Astrocyte (in vitro differentiated cells and primary cell): ENCODE measurements at regions not wholly inside any gene's neighbourhood (a gene's known extent, or its start where the extent isn't known, plus 50 kb on each side); places are given as distances from the start of the nearest gene placed in this dataset.
"Not testable (repeated sequence)": the region's sequence is repeated elsewhere in the genome, so short reads cannot be mapped to it uniquely, and the experiment has no call there.

Source experiments
- DNase-seq: peaks from one replicate; pipeline ENCODE4 v3.0.0-alpha.2; 2010; ENCODE audit warnings: low read depth
- FAIRE-seq: peaks from 2 replicates; lab custom pipeline; 2011; peaks lifted over from hg19 to GRCh38; lab: Jason Lieb, UNC
- H2AFZ ChIP-seq: 2 replicates; pipeline ENCODE4 v1.6.0; 2012; ENCODE audit warnings: low read depth, low read length, inconsistent platforms
- H3K27ac ChIP-seq: 2 replicates; pipeline ENCODE4 v1.5.1; 2011; ENCODE audit warnings: low read depth, low read length, inconsistent platforms
- H3K27me3 ChIP-seq: 2 replicates; pipeline ENCODE4 v1.6.0; 2011; ENCODE audit warnings: low read length, inconsistent platforms; ENCODE audit not compliant: insufficient read depth
- H3K36me3 ChIP-seq: 2 replicates; pipeline ENCODE4 v1.5.1; 2011; ENCODE audit warnings: low read length, inconsistent platforms; ENCODE audit not compliant: insufficient read depth
- H3K4me1 ChIP-seq: 2 replicates; pipeline ENCODE4 v1.5.1; 2011; ENCODE audit warnings: low read length, inconsistent platforms; ENCODE audit not compliant: insufficient read depth
- H3K4me2 ChIP-seq: 2 replicates; pipeline ENCODE4 v1.6.0; 2012; ENCODE audit warnings: low read length, inconsistent platforms
- H3K4me3 ChIP-seq: 2 replicates; pipeline ENCODE4 v1.5.1; 2011; ENCODE audit warnings: low read depth, mild to moderate bottlenecking, low read length, inconsistent platforms; ENCODE audit not compliant: insufficient read depth
- H3K79me2 ChIP-seq: 2 replicates; pipeline ENCODE4 v1.6.0; 2012; ENCODE audit warnings: mild to moderate bottlenecking, low read length, inconsistent platforms; ENCODE audit not compliant: insufficient read depth
- H3K9ac ChIP-seq: 2 replicates; pipeline ENCODE4 v1.6.0; 2012; ENCODE audit warnings: mild to moderate bottlenecking, low read length, inconsistent platforms
- H3K9me3 ChIP-seq: 2 replicates; pipeline ENCODE4 v1.5.1; 2012; ENCODE audit warnings: low read depth, mild to moderate bottlenecking, low read length, inconsistent platforms; ENCODE audit not compliant: insufficient read depth
- H4K20me1 ChIP-seq: 2 replicates; pipeline ENCODE4 v1.6.0; 2012; ENCODE audit warnings: low read length, inconsistent platforms; ENCODE audit not compliant: insufficient read depth
- H3K27ac Mint-ChIP-seq: one replicate; pipeline ENCODE4 v1.8.0; 2021; ENCODE audit warnings: mild to moderate bottlenecking, mixed read lengths; ENCODE audit not compliant: unreplicated experiment
- H3K27me3 Mint-ChIP-seq: one replicate; pipeline ENCODE4 v1.8.0; 2021; ENCODE audit warnings: low read depth, mixed read lengths; ENCODE audit not compliant: unreplicated experiment
- H3K36me3 Mint-ChIP-seq: one replicate; pipeline ENCODE4 v1.8.0; 2021; ENCODE audit warnings: low read depth, mixed read lengths; ENCODE audit not compliant: unreplicated experiment
- H3K4me1 Mint-ChIP-seq: one replicate; pipeline ENCODE4 v1.8.0; 2021; ENCODE audit warnings: low read depth, mixed read lengths; ENCODE audit not compliant: unreplicated experiment
- H3K4me3 Mint-ChIP-seq: one replicate; pipeline ENCODE4 v1.8.0; 2021; ENCODE audit warnings: mild to moderate bottlenecking, moderate library complexity, mixed read lengths; ENCODE audit not compliant: unreplicated experiment
- H3K9me3 Mint-ChIP-seq: one replicate; pipeline ENCODE4 v1.8.0; 2021; ENCODE audit warnings: mild to moderate bottlenecking, mixed read lengths; ENCODE audit not compliant: unreplicated experiment
- CTCF ChIP-seq: IDR thresholded peaks from 2 replicates; pipeline ENCODE4 v1.5.1; 2011; ENCODE audit warnings: low read depth, mild to moderate bottlenecking, inconsistent platforms, low read length, moderate library complexity; ENCODE audit not compliant: insufficient read depth
- EZH2 ChIP-seq: IDR thresholded peaks from 2 replicates; pipeline ENCODE4 v1.6.1; 2012; ENCODE audit warnings: mild to moderate bottlenecking, low read length, inconsistent platforms; ENCODE audit not compliant: insufficient read depth

GRCh38 chr6:87754828-87755227 is 52.8 kb upstream of the AKIRIN2 start:
- Mint-ChIP-seq H3K4me1 (peaks cover 11% of the 10 kb centered on the region), H3K36me3 (no peaks in the 10 kb centered on the region), H3K9me3 (no peaks in the 10 kb centered on the region), H3K27ac (no peak overlapping the region), H3K27me3 (no peaks in the 10 kb centered on the region), H3K4me3 (no peak overlapping the region)
- Histone ChIP-seq H3K9ac (no peak overlapping the region), H3K36me3 (no peaks in the 10 kb centered on the region), H3K4me1 (peaks cover 10% of the 10 kb centered on the region), H3K4me3 (no peak overlapping the region), H3K27ac (no peak overlapping the region), H3K9me3 (no peaks in the 10 kb centered on the region), H2AFZ (no peak overlapping the region), H4K20me1 (no peaks in the 10 kb centered on the region), H3K27me3 (no peaks in the 10 kb centered on the region), H3K4me2 (no peak overlapping the region), H3K79me2 (no peaks in the 10 kb centered on the region)
- TF ChIP-seq EZH2 (no peak), CTCF (no peak)
- no peak for DNase-seq
- FAIRE-seq: no peak

- no peak for DNase-seq
These were observed 51.2 kb upstream of the AKIRIN2 start for GRCh38 chr6:87753131-87753685.

GRCh38 chr6:87752503-87752902 is 50.5 kb upstream of the AKIRIN2 start:
- not testable (repeated sequence) for H3K4me1 ChIP-seq, H3K4me2 ChIP-seq, H3K4me3 ChIP-seq, H4K20me1 ChIP-seq, FAIRE-seq, H3K27ac Mint-ChIP-seq, H3K36me3 ChIP-seq, H3K9ac ChIP-seq, H3K36me3 Mint-ChIP-seq, H3K9me3 ChIP-seq, H3K79me2 ChIP-seq, H3K4me3 Mint-ChIP-seq, H3K27ac ChIP-seq, H3K27me3 Mint-ChIP-seq, H3K27me3 ChIP-seq, DNase-seq, H2AFZ ChIP-seq, H3K9me3 Mint-ChIP-seq
- peaks cover 11% of the 10 kb centered on the region for H3K4me1 Mint-ChIP-seq

More at GRCh38 chr6:87753131-87753685, 51.2 kb upstream of the AKIRIN2 start:
- H3K79me2 ChIP-seq: no peaks in the 10 kb centered on the region
- Mint-ChIP-seq H3K9me3 (no peaks in the 10 kb centered on the region), H3K4me1 (peaks cover 11% of the 10 kb centered on the region), H3K27me3 (no peaks in the 10 kb centered on the region), H3K27ac (no peak overlapping the region), H3K36me3 (no peaks in the 10 kb centered on the region), H3K4me3 (no peak overlapping the region)
- no peak overlapping the region for H3K9ac ChIP-seq
- H3K4me3 ChIP-seq: no peak overlapping the region
- no peak overlapping the region for H3K27ac ChIP-seq
- no peak overlapping the region for H2AFZ ChIP-seq
- H4K20me1 ChIP-seq: no peaks in the 10 kb centered on the region
- no peak overlapping the region for H3K4me2 ChIP-seq
- no peaks in the 10 kb centered on the region for H3K9me3 ChIP-seq
- FAIRE-seq: peak; percentile 71
- TF ChIP-seq CTCF: no peak
- TF ChIP-seq EZH2: no peak
- H3K36me3 ChIP-seq: no peaks in the 10 kb centered on the region
- H3K27me3 ChIP-seq: no peaks in the 10 kb centered on the region
- peaks cover 10% of the 10 kb centered on the region for H3K4me1 ChIP-seq
